ENCODE measurements at regions not wholly inside any gene's neighbourhood (a gene's known extent, or its start where the extent isn't known, plus 50 kb on each side); places are given as distances from the start of the nearest gene placed in this dataset.

- Histone ChIP-seq H3K9me3 (no peaks in the 10 kb centered on the region), H3K27ac (no peak overlapping the region), H3K4me1 (replicated peaks) (no peaks in the 10 kb centered on the region), H3K27me3 (replicated peaks; ENCODE audit: insufficient read depth) (no peaks in the 10 kb centered on the region), H3K36me3 (no peaks in the 10 kb centered on the region), H3K4me3 (no peak overlapping the region)
- DNase-seq (ENCODE audit: low spot score), result no peak
- WGBS, result 94% methylated on average over 5 of the region's 5 CpGs
- TF ChIP-seq, protein P1, sequence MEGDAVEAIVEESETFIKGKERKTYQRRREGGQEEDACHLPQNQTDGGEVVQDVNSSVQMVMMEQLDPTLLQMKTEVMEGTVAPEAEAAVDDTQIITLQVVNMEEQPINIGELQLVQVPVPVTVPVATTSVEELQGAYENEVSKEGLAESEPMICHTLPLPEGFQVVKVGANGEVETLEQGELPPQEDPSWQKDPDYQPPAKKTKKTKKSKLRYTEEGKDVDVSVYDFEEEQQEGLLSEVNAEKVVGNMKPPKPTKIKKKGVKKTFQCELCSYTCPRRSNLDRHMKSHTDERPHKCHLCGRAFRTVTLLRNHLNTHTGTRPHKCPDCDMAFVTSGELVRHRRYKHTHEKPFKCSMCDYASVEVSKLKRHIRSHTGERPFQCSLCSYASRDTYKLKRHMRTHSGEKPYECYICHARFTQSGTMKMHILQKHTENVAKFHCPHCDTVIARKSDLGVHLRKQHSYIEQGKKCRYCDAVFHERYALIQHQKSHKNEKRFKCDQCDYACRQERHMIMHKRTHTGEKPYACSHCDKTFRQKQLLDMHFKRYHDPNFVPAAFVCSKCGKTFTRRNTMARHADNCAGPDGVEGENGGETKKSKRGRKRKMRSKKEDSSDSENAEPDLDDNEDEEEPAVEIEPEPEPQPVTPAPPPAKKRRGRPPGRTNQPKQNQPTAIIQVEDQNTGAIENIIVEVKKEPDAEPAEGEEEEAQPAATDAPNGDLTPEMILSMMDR (IDR thresholded peaks at IDR 0.05), result no peak
- TF ChIP-seq POLR2AphosphoS5 (IDR thresholded peaks at IDR 0.05) (no peak), POLR2A (IDR thresholded peaks at IDR 0.05) (no peak)
- intact Hi-C loops (cut with DNase I), result loop anchor here (10.0 kb wide), 1 partner anchor 143 kb away; no protein-coding TSS in a partner anchor
Observed at GRCh38 chr1:244301595-244302130, 150.0 kb downstream of the ADSS2 start.

DNA sequence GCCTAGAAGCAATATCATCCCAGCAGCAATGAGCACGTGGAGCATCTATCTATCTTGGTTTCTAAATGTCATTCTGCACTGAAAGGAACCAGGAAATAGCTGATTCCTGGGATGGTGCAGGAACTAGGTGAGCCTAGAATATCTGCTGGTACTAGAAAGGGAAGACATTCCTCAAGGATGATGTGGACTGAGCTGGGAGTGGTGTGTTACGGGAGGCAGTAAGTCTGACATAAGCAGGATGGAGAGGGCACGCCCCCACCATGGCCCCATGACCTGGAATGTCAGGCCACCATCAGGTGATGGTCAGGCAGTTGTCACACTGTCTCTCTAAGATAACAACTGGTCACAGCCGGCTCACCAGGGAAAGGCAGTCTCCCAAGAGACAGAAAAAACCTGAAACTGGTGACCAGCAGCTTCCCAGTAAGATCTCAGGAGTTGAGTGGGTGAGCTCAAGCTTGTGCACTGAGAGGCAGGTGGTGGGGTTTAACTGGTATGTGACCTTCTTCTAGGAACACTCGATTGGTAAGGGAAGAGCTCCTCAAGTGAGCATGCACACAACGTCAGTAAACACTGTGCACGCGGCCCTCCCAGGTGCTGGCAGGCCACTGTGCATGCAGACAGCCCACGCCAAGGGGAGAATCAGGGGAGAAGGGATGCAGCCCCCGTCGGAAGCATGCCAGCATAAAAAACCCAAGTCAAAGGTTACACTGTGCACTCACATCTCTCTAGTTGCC lies 148.7 kb downstream of the ADSS2 start:
- Histone ChIP-seq H3K4me1 (replicated peaks) (no peaks in the 10 kb centered on the region), H3K27ac (no peak overlapping the region), H3K27me3 (replicated peaks; ENCODE audit: insufficient read depth) (no peaks in the 10 kb centered on the region), H3K9me3 (no peaks in the 10 kb centered on the region), H3K4me3 (no peak overlapping the region), H3K36me3 (no peaks in the 10 kb centered on the region)
- no peak for DNase-seq (ENCODE audit: low spot score)
- intact Hi-C loops (cut with DNase I), result loop anchor here (10.0 kb wide), 1 partner anchor 142 kb away; no protein-coding TSS in a partner anchor
- TF ChIP-seq POLR2AphosphoS5 (IDR thresholded peaks at IDR 0.05), result no peak
- no peak for TF ChIP-seq POLR2A (IDR thresholded peaks at IDR 0.05)
- TF ChIP-seq, protein P1 (IDR thresholded peaks at IDR 0.05), result no peak
- WGBS, result 55% methylated on average over 11 of the region's 11 CpGs

- no peaks in the 10 kb centered on the region for H3K9me3 ChIP-seq
- H3K27me3 ChIP-seq (replicated peaks; ENCODE audit: insufficient read depth), result no peaks in the 10 kb centered on the region
- no peak overlapping the region for H3K4me3 ChIP-seq
- no peaks in the 10 kb centered on the region for H3K4me1 ChIP-seq (replicated peaks)
- intact Hi-C loops (cut with DNase I), result loop anchor here (10.0 kb wide), 1 partner anchor 141 kb away; no protein-coding TSS in a partner anchor
- WGBS, result 61% methylated on average over 5 of the region's 5 CpGs
- no peak for DNase-seq (ENCODE audit: low spot score)
- no peak overlapping the region for H3K27ac ChIP-seq
- H3K36me3 ChIP-seq, result no peaks in the 10 kb centered on the region
- TF ChIP-seq POLR2A (IDR thresholded peaks at IDR 0.05) (no peak), POLR2AphosphoS5 (IDR thresholded peaks at IDR 0.05) (no peak)
- TF ChIP-seq, protein P1 (IDR thresholded peaks at IDR 0.05), result no peak
Observed at GRCh38 chr1:244303610-244303969, 148.1 kb downstream of the ADSS2 start.

GRCh38 chr1:244304156-244304555 lies 147.6 kb downstream of the ADSS2 start:
- DNase-seq (ENCODE audit: low spot score), result no peak
- Histone ChIP-seq H3K4me1 (replicated peaks) (no peaks in the 10 kb centered on the region), H3K27me3 (replicated peaks; ENCODE audit: insufficient read depth) (no peaks in the 10 kb centered on the region), H3K9me3 (no peaks in the 10 kb centered on the region), H3K4me3 (no peak overlapping the region), H3K36me3 (no peaks in the 10 kb centered on the region), H3K27ac (no peak overlapping the region)
- no peak for TF ChIP-seq POLR2AphosphoS5 (IDR thresholded peaks at IDR 0.05)
- TF ChIP-seq, protein P1 (IDR thresholded peaks at IDR 0.05), result no peak
- TF ChIP-seq POLR2A (IDR thresholded peaks at IDR 0.05), result no peak
- 89% methylated on average over 11 of the region's 11 CpGs for WGBS
- intact Hi-C loops (cut with DNase I), result loop anchor here (10.0 kb wide), 1 partner anchor 141 kb away; no protein-coding TSS in a partner anchor

- Histone ChIP-seq H3K36me3 (no peaks in the 10 kb centered on the region), H3K27ac (no peak overlapping the region), H3K27me3 (replicated peaks; ENCODE audit: insufficient read depth) (no peaks in the 10 kb centered on the region), H3K4me1 (replicated peaks) (no peaks in the 10 kb centered on the region), H3K9me3 (no peaks in the 10 kb centered on the region), H3K4me3 (no peak overlapping the region)
- TF ChIP-seq POLR2A (IDR thresholded peaks at IDR 0.05) (no peak), POLR2AphosphoS5 (IDR thresholded peaks at IDR 0.05) (no peak)
- TF ChIP-seq, protein P1 (IDR thresholded peaks at IDR 0.05), result no peak
- WGBS, result 85% methylated on average over 3 of the region's 3 CpGs
- intact Hi-C loops (cut with DNase I), result loop anchor here (10.0 kb wide), 1 partner anchor 140 kb away; no protein-coding TSS in a partner anchor
- DNase-seq (ENCODE audit: low spot score), result no peak
Observed at GRCh38 chr1:244304656-244305055, 147.1 kb downstream of the ADSS2 start.

All from prostate gland (tissue), 2 donors.